ENCODE measurements at regions not wholly inside any gene's neighbourhood (a gene's known extent, or its start where the extent isn't known, plus 50 kb on each side); places are given as distances from the start of the nearest gene placed in this dataset.

DNA sequence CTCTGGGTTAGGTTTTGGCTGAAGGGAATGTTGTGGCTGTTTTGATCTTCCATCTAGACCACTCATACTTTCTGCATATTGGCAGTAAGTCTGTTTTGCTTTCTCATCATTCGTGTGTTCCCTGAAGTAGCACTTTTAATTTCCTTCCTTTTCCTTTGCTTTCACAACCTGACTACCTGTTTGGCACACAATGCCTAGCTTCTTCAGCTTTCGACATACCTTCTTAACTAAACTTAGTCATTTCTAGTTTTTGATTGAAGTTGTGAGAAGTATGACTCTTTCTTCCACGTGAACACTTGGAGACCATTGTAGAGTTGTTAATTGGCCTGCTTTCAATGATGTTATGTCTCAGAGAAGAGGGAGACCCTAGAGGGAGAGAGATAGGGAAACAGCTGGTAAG, 123.6 kb upstream of the EPB41L3 start (continued):
- TF ChIP-seq, protein P1, sequence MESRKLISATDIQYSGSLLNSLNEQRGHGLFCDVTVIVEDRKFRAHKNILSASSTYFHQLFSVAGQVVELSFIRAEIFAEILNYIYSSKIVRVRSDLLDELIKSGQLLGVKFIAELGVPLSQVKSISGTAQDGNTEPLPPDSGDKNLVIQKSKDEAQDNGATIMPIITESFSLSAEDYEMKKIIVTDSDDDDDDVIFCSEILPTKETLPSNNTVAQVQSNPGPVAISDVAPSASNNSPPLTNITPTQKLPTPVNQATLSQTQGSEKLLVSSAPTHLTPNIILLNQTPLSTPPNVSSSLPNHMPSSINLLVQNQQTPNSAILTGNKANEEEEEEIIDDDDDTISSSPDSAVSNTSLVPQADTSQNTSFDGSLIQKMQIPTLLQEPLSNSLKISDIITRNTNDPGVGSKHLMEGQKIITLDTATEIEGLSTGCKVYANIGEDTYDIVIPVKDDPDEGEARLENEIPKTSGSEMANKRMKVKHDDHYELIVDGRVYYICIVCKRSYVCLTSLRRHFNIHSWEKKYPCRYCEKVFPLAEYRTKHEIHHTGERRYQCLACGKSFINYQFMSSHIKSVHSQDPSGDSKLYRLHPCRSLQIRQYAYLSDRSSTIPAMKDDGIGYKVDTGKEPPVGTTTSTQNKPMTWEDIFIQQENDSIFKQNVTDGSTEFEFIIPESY (IDR thresholded peaks at IDR 0.05; ENCODE audit: extremely low read depth, insufficient replicate concordance, low read length): no peak
- TF ChIP-seq CBX3 (IDR thresholded peaks at IDR 0.05; ENCODE audit: low read depth) (no peak), SIN3A (IDR thresholded peaks at IDR 0.05; ENCODE audit: low read depth) (no peak), POLR2A (IDR thresholded peaks at IDR 0.05; ENCODE audit: borderline replicate concordance, extremely low read depth, insufficient read depth, insufficient read length) (no peak)

DNA sequence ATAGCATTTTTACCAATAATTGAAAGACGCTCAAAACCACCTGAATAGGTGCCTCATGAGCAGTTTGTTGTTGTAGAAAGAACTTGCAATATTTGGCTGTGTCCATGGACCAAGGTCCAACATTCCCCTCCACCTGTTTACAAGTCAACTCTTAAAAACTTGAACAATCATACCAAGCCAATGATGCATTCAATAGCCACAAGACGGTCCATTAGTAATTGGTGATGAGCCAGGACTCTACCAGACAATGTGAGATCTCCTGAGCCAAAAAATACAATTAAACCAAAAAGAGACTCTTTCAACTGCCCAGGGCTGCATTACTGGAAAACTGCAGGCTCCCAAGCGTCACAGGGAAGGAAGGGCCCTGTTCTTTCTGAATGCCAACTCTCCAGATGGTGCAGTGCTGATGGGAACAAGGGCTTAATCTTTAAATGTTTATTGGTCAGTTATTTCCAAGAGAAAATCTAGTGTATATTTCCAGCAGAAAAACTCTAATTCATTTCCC, 118.8 kb upstream of the EPB41L3 start:
- TF ChIP-seq CBX3 (IDR thresholded peaks at IDR 0.05; ENCODE audit: low read depth) (no peak), YY1 (IDR thresholded peaks at IDR 0.05; ENCODE audit: extremely low read depth, insufficient replicate concordance, low read depth, low read length) (no peak), ELF1 (IDR thresholded peaks at IDR 0.05; ENCODE audit: borderline replicate concordance, low read depth) (no peak)
- TF ChIP-seq, protein P1 (IDR thresholded peaks at IDR 0.05; ENCODE audit: extremely low read depth, insufficient replicate concordance, low read length): no peak
- TF ChIP-seq, protein P2, sequence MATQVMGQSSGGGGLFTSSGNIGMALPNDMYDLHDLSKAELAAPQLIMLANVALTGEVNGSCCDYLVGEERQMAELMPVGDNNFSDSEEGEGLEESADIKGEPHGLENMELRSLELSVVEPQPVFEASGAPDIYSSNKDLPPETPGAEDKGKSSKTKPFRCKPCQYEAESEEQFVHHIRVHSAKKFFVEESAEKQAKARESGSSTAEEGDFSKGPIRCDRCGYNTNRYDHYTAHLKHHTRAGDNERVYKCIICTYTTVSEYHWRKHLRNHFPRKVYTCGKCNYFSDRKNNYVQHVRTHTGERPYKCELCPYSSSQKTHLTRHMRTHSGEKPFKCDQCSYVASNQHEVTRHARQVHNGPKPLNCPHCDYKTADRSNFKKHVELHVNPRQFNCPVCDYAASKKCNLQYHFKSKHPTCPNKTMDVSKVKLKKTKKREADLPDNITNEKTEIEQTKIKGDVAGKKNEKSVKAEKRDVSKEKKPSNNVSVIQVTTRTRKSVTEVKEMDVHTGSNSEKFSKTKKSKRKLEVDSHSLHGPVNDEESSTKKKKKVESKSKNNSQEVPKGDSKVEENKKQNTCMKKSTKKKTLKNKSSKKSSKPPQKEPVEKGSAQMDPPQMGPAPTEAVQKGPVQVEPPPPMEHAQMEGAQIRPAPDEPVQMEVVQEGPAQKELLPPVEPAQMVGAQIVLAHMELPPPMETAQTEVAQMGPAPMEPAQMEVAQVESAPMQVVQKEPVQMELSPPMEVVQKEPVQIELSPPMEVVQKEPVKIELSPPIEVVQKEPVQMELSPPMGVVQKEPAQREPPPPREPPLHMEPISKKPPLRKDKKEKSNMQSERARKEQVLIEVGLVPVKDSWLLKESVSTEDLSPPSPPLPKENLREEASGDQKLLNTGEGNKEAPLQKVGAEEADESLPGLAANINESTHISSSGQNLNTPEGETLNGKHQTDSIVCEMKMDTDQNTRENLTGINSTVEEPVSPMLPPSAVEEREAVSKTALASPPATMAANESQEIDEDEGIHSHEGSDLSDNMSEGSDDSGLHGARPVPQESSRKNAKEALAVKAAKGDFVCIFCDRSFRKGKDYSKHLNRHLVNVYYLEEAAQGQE (IDR thresholded peaks at IDR 0.05; ENCODE audit: low read depth): no peak
- H4K20me1 ChIP-seq (ENCODE audit: insufficient read depth): no peaks in the 10 kb centered on the region
- peaks cover 11 to 29% of the 10 kb centered on the region in 2 experiments; a peak in 3 of 4 replicates for H3K9me3 ChIP-seq (ENCODE audit: control insufficient read depth in 1 of 2, insufficient read depth in 1 of 2, low read depth in 1 of 2, low read length in 2 of 2)
- H3K4me3 ChIP-seq (replicated peaks in 1 of 2; ENCODE audit: low read depth in 1 of 2, low read length in 2 of 2): no peak overlapping the region
- intact Hi-C loops (cut with micrococcal nuclease): no loop called here
- POLR2A ChIA-PET: no interaction called here
- CTCF ChIA-PET: no interaction called here
- H3K9me2 ChIP-seq (ENCODE audit: insufficient read depth): no peaks in the 10 kb centered on the region
- no peak overlapping the region for H3K4me2 ChIP-seq (ENCODE audit: low read length)
- BruUV-seq (replicated peaks): no TSS peak
- no peak for ATAC-seq
- H3K4me1 ChIP-seq (ENCODE audit: control insufficient read depth in 1 of 2, insufficient read depth in 2 of 2, low read length in 2 of 2): no peaks in the 10 kb centered on the region
- H3K27ac ChIP-seq (ENCODE audit: low read depth, low read length): no peak overlapping the region
- no peaks in the 10 kb centered on the region for H3K36me3 ChIP-seq (ENCODE audit: control insufficient read depth in 1 of 2, insufficient read depth in 2 of 2, low read length in 2 of 2)
- H3K79me2 ChIP-seq (ENCODE audit: insufficient read depth, low read length): no peaks in the 10 kb centered on the region
- no peak overlapping the region for H3K9ac ChIP-seq (ENCODE audit: low read length)
- no peak overlapping the region for H2AFZ ChIP-seq (ENCODE audit: low read depth, low read length, poor library complexity, severe bottlenecking)
- RAD21 ChIA-PET (ENCODE audit: low non-redundant PET in 1 of 2, low total read pairs in 2 of 2, uncharacterized antibody in 2 of 2, unreplicated experiment in 2 of 2): no interaction called here
- no peak for DNase-seq (ENCODE audit: low read depth, low spot score)
- no peaks in the 10 kb centered on the region for H3K27me3 ChIP-seq (ENCODE audit: insufficient read depth, low read length)
